PC-9 (cell line): ENCODE measurements at regions not wholly inside any gene's neighbourhood (a gene's known extent, or its start where the extent isn't known, plus 50 kb on each side); places are given as distances from the start of the nearest gene placed in this dataset.

Source experiments
- EZH2 ChIP-seq: fragments of 200-600 bp; sonication (generic); IDR thresholded peaks from 2 replicates; pipeline ENCODE4 v1.8.0; 2017; ENCODE audit warnings: antibody characterized with exemption, low read depth
- TF ChIP-seq, protein P1 (sequence below): fragments of 200-600 bp; sonication (generic); conservative IDR thresholded peaks from 2 replicates; pipeline ENCODE4 v1.6.1; 2017; ENCODE audit warnings: mixed run types, antibody characterized with exemption, mild to moderate bottlenecking, moderate library complexity

DNA sequence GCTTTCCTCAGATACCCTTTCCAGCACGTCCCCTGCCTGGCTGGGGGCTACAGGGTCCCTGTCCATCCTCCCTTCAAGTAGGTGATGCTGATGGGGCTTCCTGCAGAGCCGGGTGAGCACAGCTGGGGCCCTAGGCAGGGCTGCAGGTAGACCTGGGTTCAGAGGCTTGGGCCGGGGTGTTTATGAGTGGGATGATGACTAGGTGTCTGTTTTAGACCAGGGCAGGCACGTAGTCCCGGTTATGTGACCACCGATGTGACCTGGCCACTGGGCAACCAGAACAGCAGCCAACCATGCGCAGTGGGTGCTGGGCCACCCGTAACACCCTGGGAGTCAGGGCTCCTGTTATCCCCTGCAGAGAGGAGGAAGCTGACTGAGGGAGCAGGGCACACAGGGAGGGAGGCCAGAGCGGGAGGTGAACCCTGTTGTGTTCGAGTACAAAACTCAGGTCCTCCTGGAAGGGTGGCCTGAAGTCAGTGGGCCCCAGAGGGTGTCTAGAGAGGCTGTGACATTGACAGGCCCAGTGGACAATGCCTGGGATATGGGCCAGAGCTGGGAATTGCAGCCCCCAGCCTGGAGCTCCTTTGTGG is 101.6 kb downstream of the PLXNA1 start:
- TF ChIP-seq, protein P1, sequence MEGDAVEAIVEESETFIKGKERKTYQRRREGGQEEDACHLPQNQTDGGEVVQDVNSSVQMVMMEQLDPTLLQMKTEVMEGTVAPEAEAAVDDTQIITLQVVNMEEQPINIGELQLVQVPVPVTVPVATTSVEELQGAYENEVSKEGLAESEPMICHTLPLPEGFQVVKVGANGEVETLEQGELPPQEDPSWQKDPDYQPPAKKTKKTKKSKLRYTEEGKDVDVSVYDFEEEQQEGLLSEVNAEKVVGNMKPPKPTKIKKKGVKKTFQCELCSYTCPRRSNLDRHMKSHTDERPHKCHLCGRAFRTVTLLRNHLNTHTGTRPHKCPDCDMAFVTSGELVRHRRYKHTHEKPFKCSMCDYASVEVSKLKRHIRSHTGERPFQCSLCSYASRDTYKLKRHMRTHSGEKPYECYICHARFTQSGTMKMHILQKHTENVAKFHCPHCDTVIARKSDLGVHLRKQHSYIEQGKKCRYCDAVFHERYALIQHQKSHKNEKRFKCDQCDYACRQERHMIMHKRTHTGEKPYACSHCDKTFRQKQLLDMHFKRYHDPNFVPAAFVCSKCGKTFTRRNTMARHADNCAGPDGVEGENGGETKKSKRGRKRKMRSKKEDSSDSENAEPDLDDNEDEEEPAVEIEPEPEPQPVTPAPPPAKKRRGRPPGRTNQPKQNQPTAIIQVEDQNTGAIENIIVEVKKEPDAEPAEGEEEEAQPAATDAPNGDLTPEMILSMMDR: no peak
- no peak for TF ChIP-seq EZH2
